Transverse colon (tissue), 4 donors: ENCODE measurements at regions not wholly inside any gene's neighbourhood (a gene's known extent, or its start where the extent isn't known, plus 50 kb on each side); places are given as distances from the start of the nearest gene placed in this dataset.

Experiments
- DNase-seq: peaks from one replicate; pipeline ENCODE4 v3.0.0-alpha.2; 2019
- H3K27ac ChIP-seq, 4 donors: fragments of 200-600 bp; sonication (generic); 2 replicates each; pipeline ENCODE4 v1.5.1; 2016 to 2018; ENCODE audit warnings: inconsistent platforms in 4 of 4
- H3K27me3 ChIP-seq: fragments of 200-600 bp; sonication (generic); 2 replicates; pipeline ENCODE4 v1.5.1; 2017; ENCODE audit warnings: inconsistent platforms
- H3K36me3 ChIP-seq, 4 donors: fragments of 200-600 bp; sonication (generic); 2 replicates each; pipeline ENCODE4 v1.5.1; 2017 to 2019; ENCODE audit warnings: inconsistent platforms in 4 of 4
- H3K4me1 ChIP-seq, 4 donors: fragments of 200-600 bp; sonication (generic); 2 replicates each; pipeline ENCODE4 v1.5.1; 2017 to 2020; ENCODE audit warnings: inconsistent platforms in 4 of 4
- H3K4me3 ChIP-seq, 4 donors: fragments of 200-600 bp; sonication (generic); 1 replicate in 1 of 4; 2 replicates in 3 of 4; pipeline versions ENCODE4 v1.5.1 to v1.6.1; 2017 to 2019; ENCODE audit warnings: inconsistent platforms in 4 of 4
- H3K9me3 ChIP-seq, 2 donors: fragments of 200-600 bp; sonication (generic); 2 replicates each; pipeline ENCODE4 v1.5.1; 2017 to 2019; ENCODE audit warnings: inconsistent platforms in 2 of 2
- CTCF ChIP-seq, 5 experiments: fragments of 200-600 bp in 3 of 5; fragments of 450-650 bp in 2 of 5; sonication (generic) in 3 of 5; IDR thresholded peaks; 1 replicate in 2 of 5; 2 replicates in 3 of 5; pipeline ENCODE4 v1.5.1; 2016 to 2017; ENCODE audit warnings: antibody characterized with exemption in 5 of 5, inconsistent platforms in 3 of 5, mild to moderate bottlenecking in 2 of 5, moderate library complexity in 1 of 5
- EP300 ChIP-seq: sonication (generic); formaldehyde crosslinking; IDR thresholded peaks from one replicate; pipeline ENCODE4 v1.6.1; 2017; ENCODE audit warnings: antibody characterized with exemption, low read depth
- POLR2A ChIP-seq: fragments of 450-650 bp; IDR thresholded peaks from one replicate; pipeline ENCODE4 v1.6.1; 2016; ENCODE audit warnings: antibody characterized with exemption, mild to moderate bottlenecking, moderate library complexity
- POLR2AphosphoS5 ChIP-seq, 3 donors: sonication (generic); formaldehyde crosslinking; IDR thresholded peaks; one replicate each; pipeline ENCODE4 v1.6.1; 2016; ENCODE audit warnings: antibody characterized with exemption in 3 of 3
- WGBS, 2 donors: methylation state at CpG; one replicate each; pipeline ENCODE4 v1.1.5; 2018; ENCODE audit warnings: low coverage in 1 of 2; 5-methylcytosine and 5-hydroxymethylcytosine counted together
- in situ Hi-C, 4 donors: fragments of 200-750 bp; cut with MboI; loops; one replicate each; pipeline versions ENCODE4 v1.15.0 to v1.15.1; 2017; ENCODE audit warnings: low sequenced_read_pairs in 3 of 4, low pct_ligation_motif_present in 1 of 4, low pct_unique_long_range_greater_than_20kb in 1 of 4
- intact Hi-C: fragments of 100-400 bp; cut with DNase I; formaldehyde crosslinking; loops from one replicate; pipeline ENCODE4 v1.15.1; 2023; ENCODE audit warnings: low total_unique reads

GRCh38 chr1:199710974-199711373 lies 316.5 kb upstream of the NR5A2 start:
- H3K27me3 ChIP-seq, result no peaks in the 10 kb centered on the region
- no peaks in the 10 kb centered on the region for H3K4me1 ChIP-seq
- WGBS, 2 donors, result 60 to 78% methylated on average over 2 of the region's 2 CpGs
- H3K9me3 ChIP-seq, result peaks cover 8 to 11% of the 10 kb centered on the region in 2 donors
- no peak overlapping the region for H3K27ac ChIP-seq
- H3K4me3 ChIP-seq, result no peak overlapping the region
- intact Hi-C loops (no loop called here), in situ Hi-C loops (no loop called here)
- DNase-seq, result no peak
- TF ChIP-seq POLR2A, result no peak
- no peak for TF ChIP-seq EP300
- TF ChIP-seq POLR2AphosphoS5 (IDR thresholded peaks at IDR 0.05), result no peak
- no peak for TF ChIP-seq CTCF (IDR thresholded peaks at IDR 0.05)
- H3K36me3 ChIP-seq, result no peaks in the 10 kb centered on the region

GRCh38 chr1:199716729-199717128 lies 310.8 kb upstream of the NR5A2 start:
- TF ChIP-seq POLR2A, result no peak
- no peak for TF ChIP-seq EP300
- TF ChIP-seq CTCF (IDR thresholded peaks at IDR 0.05), result no peak
- TF ChIP-seq POLR2AphosphoS5 (IDR thresholded peaks at IDR 0.05), result no peak
- no peaks in the 10 kb centered on the region for H3K27me3 ChIP-seq
- 88 to 94% methylated on average over 1 of the region's 1 CpG for WGBS, 2 donors
- H3K36me3 ChIP-seq, result no peaks in the 10 kb centered on the region
- DNase-seq, result no peak
- intact Hi-C loops, result no loop called here
- no peak overlapping the region for H3K27ac ChIP-seq
- H3K4me1 ChIP-seq, result no peaks in the 10 kb centered on the region
- H3K4me3 ChIP-seq, result no peak overlapping the region
- peaks cover under 1 to 6% of the 10 kb centered on the region in 2 donors for H3K9me3 ChIP-seq
- in situ Hi-C loops, result no loop called here

- H3K27ac ChIP-seq, result no peak overlapping the region
- 30 to 53% methylated on average over 3 of the region's 3 CpGs for WGBS, 2 donors
Measured at GRCh38 chr1:199719156-199719842, 308.2 kb upstream of the NR5A2 start.

GRCh38 chr1:199720496-199720895 lies 307.0 kb upstream of the NR5A2 start:
- Histone ChIP-seq H3K9me3 (no peaks in the 10 kb centered on the region), H3K27me3 (no peaks in the 10 kb centered on the region), H3K4me3 (no peak overlapping the region), H3K36me3 (no peaks in the 10 kb centered on the region), H3K27ac (no peak overlapping the region), H3K4me1 (no peaks in the 10 kb centered on the region)
- WGBS, 2 donors, result 15 to 40% methylated on average over 1 to 2 of the region's 2 CpGs
- TF ChIP-seq POLR2A (no peak), POLR2AphosphoS5 (IDR thresholded peaks at IDR 0.05) (no peak), EP300 (no peak), CTCF (IDR thresholded peaks at IDR 0.05) (no peak)
- in situ Hi-C loops (no loop called here), intact Hi-C loops (no loop called here)
- DNase-seq, result no peak

More at GRCh38 chr1:199719156-199719842, 308.2 kb upstream of the NR5A2 start:
- in situ Hi-C loops (no loop called here), intact Hi-C loops (no loop called here)
- no peak for DNase-seq
- TF ChIP-seq CTCF (IDR thresholded peaks at IDR 0.05) (no peak), POLR2AphosphoS5 (IDR thresholded peaks at IDR 0.05) (no peak), EP300 (no peak), POLR2A (no peak)
- Histone ChIP-seq H3K27me3 (no peaks in the 10 kb centered on the region), H3K4me3 (no peak overlapping the region), H3K9me3 (no peaks in the 10 kb centered on the region), H3K4me1 (no peaks in the 10 kb centered on the region), H3K36me3 (no peaks in the 10 kb centered on the region)
